ENCODE measurements at regions not wholly inside any gene's neighbourhood (a gene's known extent, or its start where the extent isn't known, plus 50 kb on each side); places are given as distances from the start of the nearest gene placed in this dataset.

- Mint-ChIP-seq H3K36me3 (ENCODE audit: low read depth) (no peaks in the 10 kb centered on the region), H3K27me3 (peaks cover 1% of the 10 kb centered on the region), H3K4me1 (ENCODE audit: low read depth) (peaks cover 22% of the 10 kb centered on the region), H3K27ac (no peak overlapping the region), H3K9me3 (no peaks in the 10 kb centered on the region), H3K4me3 (no peak overlapping the region)
- ChIA-PET POLR2A (no interaction called here), CTCF (no interaction called here)
- TF ChIP-seq CTCF (IDR thresholded peaks at IDR 0.05): no peak
- ATAC-seq (no peak), DNase-seq (no peak)
- intact Hi-C loops (cut with micrococcal nuclease): no loop called here
These were observed 269.8 kb upstream of the ID2 start for GRCh38 chr2:8412082-8412481.

- TF ChIP-seq CTCF (IDR thresholded peaks at IDR 0.05): no peak
- Mint-ChIP-seq H3K36me3 (ENCODE audit: low read depth) (no peaks in the 10 kb centered on the region), H3K27ac (no peak overlapping the region), H3K9me3 (no peaks in the 10 kb centered on the region), H3K4me3 (no peak overlapping the region), H3K4me1 (ENCODE audit: low read depth) (peaks cover 18% of the 10 kb centered on the region), H3K27me3 (peaks cover 1% of the 10 kb centered on the region)
- no peak for ATAC-seq
- POLR2A ChIA-PET: no interaction called here
- CTCF ChIA-PET: no interaction called here
- DNase-seq: no peak
- intact Hi-C loops (cut with micrococcal nuclease): no loop called here
These were observed 269.3 kb upstream of the ID2 start for GRCh38 chr2:8412586-8412985.

- Mint-ChIP-seq H3K9me3 (no peaks in the 10 kb centered on the region), H3K27me3 (peaks cover 1% of the 10 kb centered on the region), H3K4me3 (no peak overlapping the region), H3K27ac (no peak overlapping the region), H3K4me1 (ENCODE audit: low read depth) (peaks cover 11% of the 10 kb centered on the region), H3K36me3 (ENCODE audit: low read depth) (no peaks in the 10 kb centered on the region)
- no peak for TF ChIP-seq CTCF (IDR thresholded peaks at IDR 0.05)
- POLR2A ChIA-PET: no interaction called here
- DNase-seq: no peak
- intact Hi-C loops (cut with micrococcal nuclease): no loop called here
- CTCF ChIA-PET: interaction anchor here (0.9 kb wide), 1 partner anchor 76 kb away, joined by 3 read pairs; no protein-coding TSS in a partner anchor
- ATAC-seq: no peak
These were observed 268.2 kb upstream of the ID2 start for GRCh38 chr2:8413589-8414135.

- Mint-ChIP-seq H3K36me3 (ENCODE audit: low read depth) (no peaks in the 10 kb centered on the region), H3K9me3 (no peaks in the 10 kb centered on the region), H3K4me1 (ENCODE audit: low read depth) (no peaks in the 10 kb centered on the region), H3K4me3 (no peak overlapping the region), H3K27ac (no peak overlapping the region), H3K27me3 (peaks cover under 1% of the 10 kb centered on the region)
- ATAC-seq: no peak
- intact Hi-C loops (cut with micrococcal nuclease): no loop called here
- CTCF ChIA-PET: interaction anchor here (1.2 kb wide), 1 partner anchor 67 kb away, joined by 3 read pairs; no protein-coding TSS in a partner anchor
- no peak for TF ChIP-seq CTCF (IDR thresholded peaks at IDR 0.05)
- POLR2A ChIA-PET: no interaction called here
- DNase-seq: no peak
These were observed 266.6 kb upstream of the ID2 start for GRCh38 chr2:8414946-8415879.

GRCh38 chr2:8416001-8416571 lies 265.8 kb upstream of the ID2 start:
- ChIA-PET POLR2A (no interaction called here), CTCF (interaction anchor here (1.2 to 1.7 kb wide), 2 partner anchors 14 to 66 kb away, joined by 3 to 4 read pairs; no protein-coding TSS in a partner anchor)
- no peak overlapping the region for H3K4me3 Mint-ChIP-seq
- DNase-seq (no peak), ATAC-seq (no peak)
- intact Hi-C loops (cut with micrococcal nuclease): no loop called here
- no peaks in the 10 kb centered on the region for H3K9me3 Mint-ChIP-seq
- H3K4me1 Mint-ChIP-seq (ENCODE audit: low read depth): no peaks in the 10 kb centered on the region
- no peaks in the 10 kb centered on the region for H3K27me3 Mint-ChIP-seq
- TF ChIP-seq CTCF (IDR thresholded peaks at IDR 0.05): no peak
- H3K36me3 Mint-ChIP-seq (ENCODE audit: low read depth): no peaks in the 10 kb centered on the region
- no peak overlapping the region for H3K27ac Mint-ChIP-seq
